ENCODE measurements at regions not wholly inside any gene's neighbourhood (a gene's known extent, or its start where the extent isn't known, plus 50 kb on each side); places are given as distances from the start of the nearest gene placed in this dataset.

DNA sequence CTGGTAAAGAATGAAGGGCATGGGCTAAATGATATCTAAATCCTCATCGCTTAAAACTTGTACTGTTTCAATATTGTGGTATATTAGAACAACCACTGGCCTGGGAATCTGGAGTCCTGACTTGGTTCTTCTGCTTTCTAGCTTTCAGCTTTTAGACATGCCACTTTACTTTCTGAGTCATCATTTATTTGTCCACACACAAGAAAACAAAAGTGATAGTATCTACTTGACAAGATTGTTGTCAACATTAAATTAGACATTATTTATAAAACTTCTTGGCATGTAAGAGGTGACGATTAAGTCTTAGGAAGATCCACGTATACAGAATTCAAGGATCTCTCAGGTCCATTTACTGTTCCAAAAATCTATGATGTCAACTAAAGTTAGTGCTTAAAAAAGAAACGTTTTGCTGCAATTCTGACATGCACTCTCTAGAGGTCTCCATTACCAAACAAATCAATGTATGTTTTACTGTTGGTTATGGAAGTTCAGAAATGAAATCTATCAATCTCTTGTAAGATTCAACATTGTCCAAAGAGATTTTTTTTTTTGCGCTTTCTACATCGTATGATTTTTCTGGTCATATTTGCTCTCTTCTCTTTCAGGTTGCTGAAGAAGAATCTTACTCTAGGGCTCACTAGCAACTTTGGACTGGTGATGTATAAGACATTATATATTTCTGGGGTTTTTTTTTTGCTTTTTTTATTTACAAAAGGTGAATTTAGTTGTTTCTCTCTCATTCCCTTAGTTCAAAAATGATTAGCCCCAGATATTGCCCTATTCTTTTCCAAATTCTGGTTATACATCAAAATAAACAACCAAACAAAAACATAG lies 53.6 kb upstream of the DYNC1I1 start:
- TF ChIP-seq, protein P1, sequence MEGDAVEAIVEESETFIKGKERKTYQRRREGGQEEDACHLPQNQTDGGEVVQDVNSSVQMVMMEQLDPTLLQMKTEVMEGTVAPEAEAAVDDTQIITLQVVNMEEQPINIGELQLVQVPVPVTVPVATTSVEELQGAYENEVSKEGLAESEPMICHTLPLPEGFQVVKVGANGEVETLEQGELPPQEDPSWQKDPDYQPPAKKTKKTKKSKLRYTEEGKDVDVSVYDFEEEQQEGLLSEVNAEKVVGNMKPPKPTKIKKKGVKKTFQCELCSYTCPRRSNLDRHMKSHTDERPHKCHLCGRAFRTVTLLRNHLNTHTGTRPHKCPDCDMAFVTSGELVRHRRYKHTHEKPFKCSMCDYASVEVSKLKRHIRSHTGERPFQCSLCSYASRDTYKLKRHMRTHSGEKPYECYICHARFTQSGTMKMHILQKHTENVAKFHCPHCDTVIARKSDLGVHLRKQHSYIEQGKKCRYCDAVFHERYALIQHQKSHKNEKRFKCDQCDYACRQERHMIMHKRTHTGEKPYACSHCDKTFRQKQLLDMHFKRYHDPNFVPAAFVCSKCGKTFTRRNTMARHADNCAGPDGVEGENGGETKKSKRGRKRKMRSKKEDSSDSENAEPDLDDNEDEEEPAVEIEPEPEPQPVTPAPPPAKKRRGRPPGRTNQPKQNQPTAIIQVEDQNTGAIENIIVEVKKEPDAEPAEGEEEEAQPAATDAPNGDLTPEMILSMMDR (IDR thresholded peaks at IDR 0.05; ENCODE audit: low read depth, low read length): no peak
- no peak overlapping the region for H3K4me3 ChIP-seq (ENCODE audit: low read depth, low read length)

DNA sequence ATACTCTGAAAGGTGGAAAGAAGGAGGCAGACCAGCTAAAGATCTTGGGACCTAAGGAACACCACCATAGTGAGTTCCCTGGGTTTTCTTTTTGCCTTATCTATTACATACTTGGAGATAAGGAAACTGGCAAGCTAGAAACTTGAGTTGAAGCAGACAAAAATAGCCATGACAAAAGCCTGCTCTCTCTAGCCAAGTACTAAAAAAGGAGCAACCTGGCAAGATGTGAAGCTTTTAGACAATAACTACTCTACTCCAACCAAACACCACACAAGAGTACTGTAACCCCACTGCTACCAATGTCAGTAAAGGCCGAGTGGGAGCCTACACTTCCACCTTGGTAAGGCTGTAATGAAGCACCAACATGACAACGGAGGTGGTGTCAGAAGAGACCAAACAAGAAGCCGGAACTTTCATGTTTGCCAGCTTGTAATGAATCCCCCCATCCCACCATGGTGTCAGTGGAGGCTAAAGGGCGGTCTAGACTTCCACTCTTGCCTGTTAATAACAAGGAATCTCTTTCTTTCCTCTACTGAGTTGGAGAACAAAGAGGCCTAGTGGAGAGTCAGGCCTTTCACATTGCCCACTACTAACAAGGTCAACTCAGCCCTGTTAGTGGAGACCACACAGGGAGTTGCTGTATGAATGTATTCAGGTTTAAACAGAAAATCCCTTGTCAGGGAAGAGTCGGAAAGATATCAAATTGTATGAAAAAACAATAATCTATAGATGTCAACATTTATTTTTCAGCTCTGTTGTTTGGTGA lies 55.8 kb upstream of the DYNC1I1 start:
- H3K4me3 ChIP-seq (ENCODE audit: low read depth, low read length): no peak overlapping the region
- TF ChIP-seq, protein P1 (IDR thresholded peaks at IDR 0.05; ENCODE audit: low read depth, low read length): no peak

DNA sequence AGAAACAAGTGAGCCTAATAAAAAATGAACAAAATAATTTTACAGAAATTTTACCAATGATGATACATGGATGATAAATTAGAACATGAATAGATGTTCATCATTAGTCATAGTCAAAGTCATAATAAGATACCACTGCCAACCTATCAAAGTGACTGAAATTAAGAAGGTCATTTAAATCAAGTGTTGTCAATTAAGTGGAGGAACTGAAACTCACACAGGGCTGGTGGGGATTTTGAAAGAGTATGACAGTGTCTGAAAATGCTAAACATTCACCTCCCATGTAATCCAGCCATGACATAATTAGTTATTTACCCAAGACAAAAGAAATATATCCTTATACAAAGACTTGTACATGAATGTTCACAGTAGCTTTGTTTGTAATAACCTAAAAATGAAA lies 57.1 kb upstream of the DYNC1I1 start:
- TF ChIP-seq, protein P1 (IDR thresholded peaks at IDR 0.05; ENCODE audit: low read depth, low read length): no peak
- H3K4me3 ChIP-seq (ENCODE audit: low read depth, low read length): no peak overlapping the region

DNA sequence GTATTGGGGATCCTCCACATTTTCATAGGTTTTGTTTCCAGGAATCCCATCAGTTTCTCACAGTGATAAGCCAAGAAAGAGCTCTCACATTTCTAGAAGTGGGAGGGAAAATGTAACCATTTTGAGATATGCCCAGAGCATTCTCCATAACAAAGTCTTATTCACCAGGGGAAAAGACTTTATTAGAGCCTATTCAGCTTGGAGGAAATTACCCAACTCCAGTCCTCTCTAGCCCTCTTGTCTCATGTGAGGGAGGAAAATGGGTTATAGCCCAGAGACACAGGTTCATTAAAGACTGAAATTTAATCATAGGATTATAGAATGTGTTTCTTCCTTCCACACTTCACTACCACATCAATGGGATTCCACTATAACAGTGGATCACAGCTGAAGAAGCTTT lies 61.6 kb upstream of the DYNC1I1 start:
- no peak overlapping the region for H3K4me3 ChIP-seq (ENCODE audit: low read depth, low read length)
- TF ChIP-seq, protein P1 (IDR thresholded peaks at IDR 0.05; ENCODE audit: low read depth, low read length): no peak

DNA sequence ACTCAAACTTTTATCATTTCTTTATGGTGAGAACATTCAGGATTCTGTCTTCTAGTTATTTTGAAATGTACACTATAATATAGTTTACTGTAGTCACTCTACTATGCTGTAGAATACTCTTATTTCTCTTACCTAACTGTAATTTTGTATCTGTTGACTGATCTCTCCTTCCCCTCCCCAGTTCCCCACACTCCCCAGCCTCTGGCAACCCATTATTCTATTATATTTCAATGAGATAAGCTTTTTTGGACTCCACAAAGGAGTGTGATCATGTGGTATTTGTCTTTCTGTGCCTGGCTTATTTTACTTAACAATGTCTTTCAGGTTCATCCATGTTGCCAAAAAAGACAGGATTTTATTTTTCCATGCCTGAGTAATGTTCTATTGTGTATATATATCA lies 71.4 kb upstream of the DYNC1I1 start:
- TF ChIP-seq, protein P1 (IDR thresholded peaks at IDR 0.05; ENCODE audit: low read depth, low read length): no peak
- no peak overlapping the region for H3K4me3 ChIP-seq (ENCODE audit: low read depth, low read length)

DNA sequence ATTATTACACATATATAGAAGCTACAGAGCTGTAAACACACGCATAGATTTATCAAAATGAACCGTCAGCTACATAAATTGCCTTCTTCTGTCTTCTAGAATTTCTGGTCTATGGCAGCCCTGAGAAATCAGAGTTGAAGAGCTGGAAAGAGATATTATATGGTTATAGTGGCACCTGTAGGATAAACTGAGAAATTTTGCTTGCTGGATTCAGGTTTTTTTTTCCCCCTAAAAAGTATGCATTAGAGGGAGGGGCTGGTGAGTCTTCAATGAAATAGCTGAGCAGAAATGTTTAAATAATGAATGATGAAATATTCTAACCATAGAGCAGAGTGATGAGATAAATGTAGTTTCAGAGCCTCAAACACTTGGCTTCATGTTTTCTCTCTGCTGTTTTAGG lies 78.0 kb upstream of the DYNC1I1 start:
- H3K4me3 ChIP-seq (ENCODE audit: low read depth, low read length): no peak overlapping the region
- TF ChIP-seq, protein P1 (IDR thresholded peaks at IDR 0.05; ENCODE audit: low read depth, low read length): no peak
